ENCODE measurements at regions not wholly inside any gene's neighbourhood (a gene's known extent, or its start where the extent isn't known, plus 50 kb on each side); places are given as distances from the start of the nearest gene placed in this dataset.

DNA sequence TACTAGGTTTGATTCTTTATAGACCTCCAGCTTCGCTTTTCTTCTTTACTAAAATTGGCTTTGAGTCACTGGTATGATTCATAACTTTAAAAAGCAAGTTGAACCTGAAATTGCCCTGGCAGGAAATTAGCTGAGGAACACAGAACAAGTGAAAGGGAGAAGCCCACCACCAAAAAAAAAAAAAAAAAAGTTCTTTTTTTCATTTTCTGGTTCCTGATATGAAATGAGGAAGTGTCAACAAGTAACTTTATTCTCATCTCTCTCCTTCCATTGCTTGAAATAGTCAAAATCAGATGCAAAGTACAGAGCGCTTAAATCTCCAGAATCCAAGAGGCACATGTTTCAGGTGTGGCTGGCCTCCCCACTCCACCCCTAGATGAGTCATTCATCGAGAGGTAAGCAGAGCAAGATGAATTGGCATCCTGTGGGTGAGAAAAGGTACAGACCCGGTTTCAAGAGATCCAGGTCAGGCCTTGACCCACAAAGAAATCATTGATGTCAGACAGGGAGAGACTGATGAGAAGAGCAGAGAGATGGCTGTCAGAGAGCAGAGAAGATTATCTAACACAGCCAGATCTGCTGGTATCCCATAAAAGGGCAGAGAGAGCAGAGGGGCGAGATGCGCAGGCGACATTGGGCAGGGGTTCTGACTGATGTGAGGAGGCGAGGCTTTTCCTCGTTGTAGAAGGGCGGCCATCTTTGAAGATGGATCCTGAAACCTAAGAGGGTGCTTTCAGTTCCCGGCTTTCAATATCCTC lies 54.8 kb upstream of the MBOAT1 start (continued):
- TF ChIP-seq, protein P1, sequence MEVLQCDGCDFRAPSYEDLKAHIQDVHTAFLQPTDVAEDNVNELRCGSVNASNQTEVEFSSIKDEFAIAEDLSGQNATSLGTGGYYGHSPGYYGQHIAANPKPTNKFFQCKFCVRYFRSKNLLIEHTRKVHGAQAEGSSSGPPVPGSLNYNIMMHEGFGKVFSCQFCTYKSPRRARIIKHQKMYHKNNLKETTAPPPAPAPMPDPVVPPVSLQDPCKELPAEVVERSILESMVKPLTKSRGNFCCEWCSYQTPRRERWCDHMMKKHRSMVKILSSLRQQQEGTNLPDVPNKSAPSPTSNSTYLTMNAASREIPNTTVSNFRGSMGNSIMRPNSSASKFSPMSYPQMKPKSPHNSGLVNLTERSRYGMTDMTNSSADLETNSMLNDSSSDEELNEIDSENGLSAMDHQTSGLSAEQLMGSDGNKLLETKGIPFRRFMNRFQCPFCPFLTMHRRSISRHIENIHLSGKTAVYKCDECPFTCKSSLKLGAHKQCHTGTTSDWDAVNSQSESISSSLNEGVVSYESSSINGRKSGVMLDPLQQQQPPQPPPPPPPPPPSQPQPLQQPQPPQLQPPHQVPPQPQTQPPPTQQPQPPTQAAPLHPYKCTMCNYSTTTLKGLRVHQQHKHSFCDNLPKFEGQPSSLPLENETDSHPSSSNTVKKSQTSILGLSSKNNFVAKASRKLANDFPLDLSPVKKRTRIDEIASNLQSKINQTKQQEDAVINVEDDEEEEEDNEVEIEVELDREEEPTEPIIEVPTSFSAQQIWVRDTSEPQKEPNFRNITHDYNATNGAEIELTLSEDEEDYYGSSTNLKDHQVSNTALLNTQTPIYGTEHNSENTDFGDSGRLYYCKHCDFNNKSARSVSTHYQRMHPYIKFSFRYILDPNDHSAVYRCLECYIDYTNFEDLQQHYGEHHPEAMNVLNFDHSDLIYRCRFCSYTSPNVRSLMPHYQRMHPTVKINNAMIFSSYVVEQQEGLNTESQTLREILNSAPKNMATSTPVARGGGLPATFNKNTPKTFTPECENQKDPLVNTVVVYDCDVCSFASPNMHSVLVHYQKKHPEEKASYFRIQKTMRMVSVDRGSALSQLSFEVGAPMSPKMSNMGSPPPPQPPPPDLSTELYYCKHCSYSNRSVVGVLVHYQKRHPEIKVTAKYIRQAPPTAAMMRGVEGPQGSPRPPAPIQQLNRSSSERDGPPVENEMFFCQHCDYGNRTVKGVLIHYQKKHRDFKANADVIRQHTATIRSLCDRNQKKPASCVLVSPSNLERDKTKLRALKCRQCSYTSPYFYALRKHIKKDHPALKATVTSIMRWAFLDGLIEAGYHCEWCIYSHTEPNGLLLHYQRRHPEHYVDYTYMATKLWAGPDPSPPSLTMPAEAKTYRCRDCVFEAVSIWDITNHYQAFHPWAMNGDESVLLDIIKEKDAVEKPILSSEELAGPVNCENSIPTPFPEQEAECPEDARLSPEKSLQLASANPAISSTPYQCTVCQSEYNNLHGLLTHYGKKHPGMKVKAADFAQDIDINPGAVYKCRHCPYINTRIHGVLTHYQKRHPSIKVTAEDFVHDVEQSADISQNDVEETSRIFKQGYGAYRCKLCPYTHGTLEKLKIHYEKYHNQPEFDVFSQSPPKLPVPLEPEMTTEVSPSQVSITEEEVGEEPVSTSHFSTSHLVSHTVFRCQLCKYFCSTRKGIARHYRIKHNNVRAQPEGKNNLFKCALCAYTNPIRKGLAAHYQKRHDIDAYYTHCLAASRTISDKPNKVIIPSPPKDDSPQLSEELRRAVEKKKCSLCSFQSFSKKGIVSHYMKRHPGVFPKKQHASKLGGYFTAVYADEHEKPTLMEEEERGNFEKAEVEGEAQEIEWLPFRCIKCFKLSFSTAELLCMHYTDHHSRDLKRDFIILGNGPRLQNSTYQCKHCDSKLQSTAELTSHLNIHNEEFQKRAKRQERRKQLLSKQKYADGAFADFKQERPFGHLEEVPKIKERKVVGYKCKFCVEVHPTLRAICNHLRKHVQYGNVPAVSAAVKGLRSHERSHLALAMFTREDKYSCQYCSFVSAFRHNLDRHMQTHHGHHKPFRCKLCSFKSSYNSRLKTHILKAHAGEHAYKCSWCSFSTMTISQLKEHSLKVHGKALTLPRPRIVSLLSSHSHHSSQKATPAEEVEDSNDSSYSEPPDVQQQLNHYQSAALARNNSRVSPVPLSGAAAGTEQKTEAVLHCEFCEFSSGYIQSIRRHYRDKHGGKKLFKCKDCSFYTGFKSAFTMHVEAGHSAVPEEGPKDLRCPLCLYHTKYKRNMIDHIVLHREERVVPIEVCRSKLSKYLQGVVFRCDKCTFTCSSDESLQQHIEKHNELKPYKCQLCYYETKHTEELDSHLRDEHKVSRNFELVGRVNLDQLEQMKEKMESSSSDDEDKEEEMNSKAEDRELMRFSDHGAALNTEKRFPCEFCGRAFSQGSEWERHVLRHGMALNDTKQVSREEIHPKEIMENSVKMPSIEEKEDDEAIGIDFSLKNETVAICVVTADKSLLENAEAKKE (CRISPR knock-in tag; IDR thresholded peaks at IDR 0.05): no peak
- TF ChIP-seq, protein P2, sequence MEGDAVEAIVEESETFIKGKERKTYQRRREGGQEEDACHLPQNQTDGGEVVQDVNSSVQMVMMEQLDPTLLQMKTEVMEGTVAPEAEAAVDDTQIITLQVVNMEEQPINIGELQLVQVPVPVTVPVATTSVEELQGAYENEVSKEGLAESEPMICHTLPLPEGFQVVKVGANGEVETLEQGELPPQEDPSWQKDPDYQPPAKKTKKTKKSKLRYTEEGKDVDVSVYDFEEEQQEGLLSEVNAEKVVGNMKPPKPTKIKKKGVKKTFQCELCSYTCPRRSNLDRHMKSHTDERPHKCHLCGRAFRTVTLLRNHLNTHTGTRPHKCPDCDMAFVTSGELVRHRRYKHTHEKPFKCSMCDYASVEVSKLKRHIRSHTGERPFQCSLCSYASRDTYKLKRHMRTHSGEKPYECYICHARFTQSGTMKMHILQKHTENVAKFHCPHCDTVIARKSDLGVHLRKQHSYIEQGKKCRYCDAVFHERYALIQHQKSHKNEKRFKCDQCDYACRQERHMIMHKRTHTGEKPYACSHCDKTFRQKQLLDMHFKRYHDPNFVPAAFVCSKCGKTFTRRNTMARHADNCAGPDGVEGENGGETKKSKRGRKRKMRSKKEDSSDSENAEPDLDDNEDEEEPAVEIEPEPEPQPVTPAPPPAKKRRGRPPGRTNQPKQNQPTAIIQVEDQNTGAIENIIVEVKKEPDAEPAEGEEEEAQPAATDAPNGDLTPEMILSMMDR (conservative IDR thresholded peaks at IDR 0.05; ENCODE audit: low read depth in 2 of 2): no peak

DNA sequence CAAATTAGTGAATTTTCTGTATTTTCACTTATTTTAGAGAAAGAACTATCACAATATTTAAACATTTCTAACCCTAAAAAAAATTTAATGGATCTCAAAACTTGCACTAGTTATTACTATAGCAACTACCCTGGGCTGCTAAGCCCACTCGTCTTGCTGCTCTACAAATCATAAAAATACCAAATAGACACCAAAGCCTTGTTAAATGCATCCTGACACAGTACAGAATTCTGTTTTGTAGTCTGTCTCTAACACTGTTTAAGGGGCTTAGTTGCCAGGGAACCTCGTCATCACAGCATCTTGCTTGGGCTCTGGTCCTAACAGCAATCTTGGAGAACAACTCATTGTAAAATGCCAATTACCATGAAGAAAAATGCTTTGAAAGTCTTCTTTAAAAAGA lies 56.9 kb upstream of the MBOAT1 start:
- Histone ChIP-seq H3K9me2 (ENCODE audit: insufficient read depth) (peaks cover 10% of the 10 kb centered on the region; the same call in 1 of the 2 replicates), H4K20me1 (replicated peaks; ENCODE audit: insufficient read depth) (no peaks in the 10 kb centered on the region), H3K36me3 (ENCODE audit: insufficient read depth) (no peaks in the 10 kb centered on the region), H3K79me2 (replicated peaks; ENCODE audit: insufficient read depth) (no peaks in the 10 kb centered on the region), H3K4me3 (no peak overlapping the region), H3K27me3 (ENCODE audit: insufficient read depth) (no peaks in the 10 kb centered on the region), H3F3A (replicated peaks; ENCODE audit: low read depth) (no peaks in the 10 kb centered on the region), H3K27ac (ENCODE audit: low read depth) (no peak overlapping the region), H2AFZ (no peak overlapping the region), H3K4me2 (no peak overlapping the region), H3K4me1 (ENCODE audit: insufficient read depth) (no peaks in the 10 kb centered on the region)
- DNase-seq (ENCODE audit: low spot score): no peak
- Mint-ChIP-seq H3K4me1 (peaks cover 4% of the 10 kb centered on the region; the same call in 2 of the 3 replicates), H3K36me3 (ENCODE audit: low read depth) (no peaks in the 10 kb centered on the region), H3K27ac (no peak overlapping the region), H3K4me3 (no peak overlapping the region), H3K9me3 (no peaks in the 10 kb centered on the region), H3K27me3 (ENCODE audit: insufficient read depth, low read depth, poor library complexity) (no peaks in the 10 kb centered on the region)
- ATAC-seq: no peak
- TF ChIP-seq, protein P3, sequence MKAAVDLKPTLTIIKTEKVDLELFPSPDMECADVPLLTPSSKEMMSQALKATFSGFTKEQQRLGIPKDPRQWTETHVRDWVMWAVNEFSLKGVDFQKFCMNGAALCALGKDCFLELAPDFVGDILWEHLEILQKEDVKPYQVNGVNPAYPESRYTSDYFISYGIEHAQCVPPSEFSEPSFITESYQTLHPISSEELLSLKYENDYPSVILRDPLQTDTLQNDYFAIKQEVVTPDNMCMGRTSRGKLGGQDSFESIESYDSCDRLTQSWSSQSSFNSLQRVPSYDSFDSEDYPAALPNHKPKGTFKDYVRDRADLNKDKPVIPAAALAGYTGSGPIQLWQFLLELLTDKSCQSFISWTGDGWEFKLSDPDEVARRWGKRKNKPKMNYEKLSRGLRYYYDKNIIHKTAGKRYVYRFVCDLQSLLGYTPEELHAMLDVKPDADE (IDR thresholded peaks at IDR 0.05): no peak
- TF ChIP-seq, protein P1 (CRISPR knock-in tag; IDR thresholded peaks at IDR 0.05): no peak
- TF ChIP-seq EZH2 (IDR thresholded peaks at IDR 0.05; ENCODE audit: low read depth, unreplicated experiment) (no peak), POLR2AphosphoS5 (IDR thresholded peaks at IDR 0.05; ENCODE audit: low read depth) (no peak)
